Erythroblast (primary cell): ENCODE measurements at regions not wholly inside any gene's neighbourhood (a gene's known extent, or its start where the extent isn't known, plus 50 kb on each side); places are given as distances from the start of the nearest gene placed in this dataset.

Source experiments
- GATA1 ChIP-seq: IDR thresholded peaks from 2 replicates; pipeline ENCODE4 v1.6.1; 2011; ENCODE audit warnings: low read depth, mild to moderate bottlenecking, control low read depth, low read length, moderate library complexity
- POLR2A ChIP-seq: IDR thresholded peaks from 2 replicates; pipeline ENCODE4 v1.6.1; 2011; ENCODE audit warnings: mild to moderate bottlenecking, low read length

GRCh38 chr3:87621667-87622066 lies 345.3 kb upstream of the POU1F1 start:
- TF ChIP-seq POLR2A = no peak
- TF ChIP-seq GATA1 = no peak
